Endothelial cell of umbilical vein (primary cell): ENCODE measurements at regions not wholly inside any gene's neighbourhood (a gene's known extent, or its start where the extent isn't known, plus 50 kb on each side); places are given as distances from the start of the nearest gene placed in this dataset.

Experiments used
- BruUV-seq: library from RNA; stranded (reverse); fragments of 400-500 nt; replicated peaks from 2 replicates; lab custom pipeline; 2021; lab: Mats Ljungman, UMichigan
- CTCF ChIA-PET: fragments of 300-600, 350-600 bp; sonication (Branson Sonifier 250); formaldehyde crosslinking; loops from one replicate; lab custom pipeline; 2021; ENCODE audit warnings: antibody characterized with exemption, inconsistent platforms; lab: Charles Lee
- POLR2A ChIA-PET: fragments of 300-600, 350-600 bp; sonication (Branson Sonifier 250); formaldehyde crosslinking; loops from one replicate; lab custom pipeline; 2021; ENCODE audit warnings: antibody characterized with exemption, inconsistent platforms; lab: Charles Lee
- DNase-seq: peaks from one replicate; pipeline ENCODE4 v3.0.0-alpha.2; 2011; ENCODE audit warnings: low read depth, low spot score
- FAIRE-seq: peaks from 2 replicates; lab custom pipeline; 2011; peaks lifted over from hg19 to GRCh38; lab: Jason Lieb, UNC
- H2AFZ ChIP-seq: 2 replicates; pipeline ENCODE4 v1.6.0; 2012; ENCODE audit warnings: low read depth, low read length, control low read depth, inconsistent platforms
- H3K27ac ChIP-seq: 2 replicates; pipeline ENCODE4 v1.5.1; 2011; ENCODE audit warnings: low read depth, mild to moderate bottlenecking, control low read depth, low read length, moderate library complexity; ENCODE audit not compliant: insufficient read depth
- H3K27me3 ChIP-seq, 2 experiments: 2 replicates each; pipeline versions ENCODE4 v1.6.0 to v1.6.1; 2011; ENCODE audit warnings: low read length in 2 of 2, mixed read lengths in 1 of 2; ENCODE audit not compliant: control insufficient read depth in 2 of 2, insufficient read depth in 2 of 2
- H3K36me3 ChIP-seq, 2 experiments: 2 replicates in 1 of 2; 3 replicates in 1 of 2; pipeline ENCODE4 v1.5.1; 2011; ENCODE audit warnings: low read length in 2 of 2, mild to moderate bottlenecking in 1 of 2, moderate library complexity in 1 of 2; ENCODE audit not compliant: control insufficient read depth in 2 of 2, insufficient read depth in 2 of 2; ENCODE audit errors: extremely low read depth in 1 of 2
- H3K4me1 ChIP-seq: 3 replicates; pipeline ENCODE4 v1.5.1; 2011; ENCODE audit warnings: mild to moderate bottlenecking, low read length; ENCODE audit not compliant: control insufficient read depth, insufficient read depth; ENCODE audit errors: extremely low read depth
- H3K4me2 ChIP-seq: 2 replicates; pipeline ENCODE4 v1.6.1; 2011; ENCODE audit warnings: low read length, control low read depth, mixed read lengths; ENCODE audit not compliant: insufficient read depth
- H3K4me3 ChIP-seq, 3 experiments: fragments of 200-600 bp in 1 of 3; sonication (generic), shearing (Covaris generic) in 1 of 3; replicated peaks in 1 of 3; 2 replicates each; pipeline ENCODE4 v1.5.1; 2011 to 2016; ENCODE audit warnings: control low read depth in 3 of 3, low read length in 3 of 3, mild to moderate bottlenecking in 2 of 3, inconsistent platforms in 1 of 3, low read depth in 1 of 3, moderate library complexity in 1 of 3; ENCODE audit not compliant: insufficient read depth in 1 of 3
- H3K79me2 ChIP-seq: 2 replicates; pipeline ENCODE4 v1.6.0; 2012; ENCODE audit warnings: low read length, inconsistent platforms; ENCODE audit not compliant: control insufficient read depth, insufficient read depth
- H3K9ac ChIP-seq: replicated peaks from 2 replicates; pipeline ENCODE3; 2011; ENCODE audit warnings: low read length, control low read depth; ENCODE audit not compliant: insufficient read depth; ENCODE audit errors: extremely low read depth
- H3K9me1 ChIP-seq: replicated peaks from 3 replicates; pipeline ENCODE4 v1.6.0; 2011; ENCODE audit warnings: mild to moderate bottlenecking, low read length; ENCODE audit not compliant: control insufficient read depth, insufficient read depth; ENCODE audit errors: extremely low read depth
- H3K9me3 ChIP-seq: replicated peaks from 2 replicates; pipeline ENCODE4 v1.5.1; 2012; ENCODE audit warnings: low read length, inconsistent platforms; ENCODE audit not compliant: control insufficient read depth, insufficient read depth
- H4K20me1 ChIP-seq: replicated peaks from 2 replicates; pipeline ENCODE3; 2011; ENCODE audit warnings: mild to moderate bottlenecking, low read length; ENCODE audit not compliant: control insufficient read depth, insufficient read depth; ENCODE audit errors: extremely low read depth
- EZH2 ChIP-seq: IDR thresholded peaks from 2 replicates; pipeline ENCODE4 v1.6.1; 2012; ENCODE audit warnings: borderline replicate concordance, low read depth, mild to moderate bottlenecking, moderate library complexity, low read length, inconsistent platforms; ENCODE audit not compliant: severe bottlenecking
- FOS ChIP-seq: IDR thresholded peaks from 2 replicates; pipeline ENCODE4 v1.6.1; 2011; ENCODE audit warnings: mild to moderate bottlenecking, low read length, moderate library complexity, borderline replicate concordance; ENCODE audit not compliant: insufficient read depth
- GATA2 ChIP-seq: IDR thresholded peaks from 2 replicates; pipeline ENCODE4 v1.7.0; 2011; ENCODE audit warnings: low read depth, mild to moderate bottlenecking, moderate library complexity, mixed read lengths, low read length; ENCODE audit not compliant: insufficient read length, insufficient read depth
- JUN ChIP-seq: IDR thresholded peaks from 2 replicates; pipeline ENCODE4 v1.6.1; 2011; ENCODE audit warnings: borderline replicate concordance, low read depth; ENCODE audit not compliant: insufficient read length, insufficient read depth
- MYC ChIP-seq: IDR thresholded peaks from one replicate; pipeline ENCODE4 v1.6.1; 2011; ENCODE audit warnings: mild to moderate bottlenecking, low read depth, low read length
- POLR2A ChIP-seq: IDR thresholded peaks from 2 replicates; pipeline ENCODE4 v1.6.1; 2012; ENCODE audit warnings: low read depth, mild to moderate bottlenecking, control low read depth, low read length
- POLR2AphosphoS5 ChIP-seq: IDR thresholded peaks from 2 replicates; pipeline ENCODE4 v1.6.1; 2012; ENCODE audit warnings: low read depth, mild to moderate bottlenecking, control low read depth, low read length, moderate library complexity; ENCODE audit not compliant: insufficient read depth
- dilution Hi-C: fragments of 300-500 bp; cut with MboI; formaldehyde crosslinking; loops from one replicate; pipeline ENCODE4 v1.15.0; 2019; ENCODE audit warnings: low sequenced_read_pairs; ENCODE audit not compliant: extremely low pct_ligation_motif_present
- intact Hi-C: fragments of 100-400 bp; cut with micrococcal nuclease; formaldehyde crosslinking; loops from one replicate; pipeline ENCODE4 v1.10.0; 2022
- TF ChIP-seq, protein P1 (sequence below): IDR thresholded peaks from 2 replicates; pipeline ENCODE4 v1.6.1; 2011; ENCODE audit not compliant: insufficient read depth, insufficient read length
- TF ChIP-seq, protein P2 (sequence below), 2 donors: IDR thresholded peaks; 1 replicate in 1 of 2; 2 replicates in 1 of 2; pipeline ENCODE4 v1.5.1; 2011; ENCODE audit warnings: low read length in 2 of 2, mild to moderate bottlenecking in 2 of 2, moderate library complexity in 2 of 2, control low read depth in 1 of 2, inconsistent platforms in 1 of 2, low read depth in 1 of 2; ENCODE audit not compliant: insufficient read depth in 1 of 2; ENCODE audit errors: extremely low read depth in 1 of 2

DNA sequence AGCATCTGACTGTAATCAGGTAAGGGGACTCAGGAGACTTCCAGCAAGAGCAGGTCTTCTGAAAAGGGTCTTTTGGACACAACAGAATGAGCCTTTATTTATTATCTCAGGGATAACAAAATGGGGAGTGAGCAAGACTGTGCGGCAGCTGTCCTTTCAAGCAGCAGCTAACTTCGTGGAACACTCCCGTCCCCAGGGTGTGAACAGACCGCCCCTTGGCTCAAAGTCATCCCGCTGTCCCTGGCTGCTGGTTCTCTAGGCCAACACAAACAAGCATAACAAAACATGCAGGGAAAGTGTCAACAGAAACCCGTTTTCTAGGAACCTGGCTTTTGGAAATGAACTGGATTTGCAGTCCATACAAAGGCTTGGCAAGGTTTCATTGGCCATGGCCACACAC is 787.9 kb upstream of the FANCL start:
- no peak overlapping the region for H3K4me3 ChIP-seq
- H3K27me3 ChIP-seq: no peaks in the 10 kb centered on the region
- H3K27ac ChIP-seq: no peak overlapping the region
- TF ChIP-seq POLR2A (no peak), EZH2 (no peak), JUN (no peak), FOS (no peak), POLR2AphosphoS5 (no peak), GATA2 (no peak), MYC (no peak)
- TF ChIP-seq, protein P1, sequence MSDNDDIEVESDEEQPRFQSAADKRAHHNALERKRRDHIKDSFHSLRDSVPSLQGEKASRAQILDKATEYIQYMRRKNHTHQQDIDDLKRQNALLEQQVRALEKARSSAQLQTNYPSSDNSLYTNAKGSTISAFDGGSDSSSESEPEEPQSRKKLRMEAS: no peak
- TF ChIP-seq, protein P2, sequence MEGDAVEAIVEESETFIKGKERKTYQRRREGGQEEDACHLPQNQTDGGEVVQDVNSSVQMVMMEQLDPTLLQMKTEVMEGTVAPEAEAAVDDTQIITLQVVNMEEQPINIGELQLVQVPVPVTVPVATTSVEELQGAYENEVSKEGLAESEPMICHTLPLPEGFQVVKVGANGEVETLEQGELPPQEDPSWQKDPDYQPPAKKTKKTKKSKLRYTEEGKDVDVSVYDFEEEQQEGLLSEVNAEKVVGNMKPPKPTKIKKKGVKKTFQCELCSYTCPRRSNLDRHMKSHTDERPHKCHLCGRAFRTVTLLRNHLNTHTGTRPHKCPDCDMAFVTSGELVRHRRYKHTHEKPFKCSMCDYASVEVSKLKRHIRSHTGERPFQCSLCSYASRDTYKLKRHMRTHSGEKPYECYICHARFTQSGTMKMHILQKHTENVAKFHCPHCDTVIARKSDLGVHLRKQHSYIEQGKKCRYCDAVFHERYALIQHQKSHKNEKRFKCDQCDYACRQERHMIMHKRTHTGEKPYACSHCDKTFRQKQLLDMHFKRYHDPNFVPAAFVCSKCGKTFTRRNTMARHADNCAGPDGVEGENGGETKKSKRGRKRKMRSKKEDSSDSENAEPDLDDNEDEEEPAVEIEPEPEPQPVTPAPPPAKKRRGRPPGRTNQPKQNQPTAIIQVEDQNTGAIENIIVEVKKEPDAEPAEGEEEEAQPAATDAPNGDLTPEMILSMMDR (IDR thresholded peaks at IDR 0.05; ENCODE audit: extremely low read depth in 1 of 2, insufficient read depth in 1 of 2, low read depth in 1 of 2, low read length in 2 of 2): no peak
- intact Hi-C loops (no loop called here), dilution Hi-C loops (no loop called here)
- ChIA-PET POLR2A (no interaction called here), CTCF (no interaction called here)
- no peak overlapping the region for H3K9ac ChIP-seq
- BruUV-seq: no TSS peak
- DNase-seq (no peak), FAIRE-seq (no peak)
- H3K9me1 ChIP-seq: no peaks in the 10 kb centered on the region
- no peaks in the 10 kb centered on the region for H4K20me1 ChIP-seq
- H3K9me3 ChIP-seq: no peaks in the 10 kb centered on the region
- H3K4me2 ChIP-seq: no peak overlapping the region
- no peaks in the 10 kb centered on the region for H3K4me1 ChIP-seq
- H2AFZ ChIP-seq: no peak overlapping the region
- H3K36me3 ChIP-seq: no peaks in the 10 kb centered on the region
- no peaks in the 10 kb centered on the region for H3K79me2 ChIP-seq
